Middle frontal gyrus (tissue), 1 donor: ENCODE measurements at regions not wholly inside any gene's neighbourhood (a gene's known extent, or its start where the extent isn't known, plus 50 kb on each side); places are given as distances from the start of the nearest gene placed in this dataset.
"Not testable (repeated sequence)": the region's sequence is repeated elsewhere in the genome, so short reads cannot be mapped to it uniquely, and the experiment has no call there.

Experiments used
- DNase-seq: peaks from one replicate; pipeline ENCODE4 v3.0.0-alpha.2; 2015; ENCODE audit warnings: low spot score; ENCODE audit errors: extremely low spot score

- DNase-seq, result no peak
Measured at GRCh38 chr10:8663131-8663530, 608.6 kb downstream of the GATA3 start.

- DNase-seq, result no peak
Measured at GRCh38 chr10:8665322-8665721, 610.8 kb downstream of the GATA3 start.

- DNase-seq, result no peak
Measured at GRCh38 chr10:8670461-8670860, 616.0 kb downstream of the GATA3 start.

- DNase-seq, result no peak
Measured at GRCh38 chr10:8674230-8674629, 619.7 kb downstream of the GATA3 start.

GRCh38 chr10:8677642-8678041 lies 623.2 kb downstream of the GATA3 start:
- DNase-seq, result no peak

GRCh38 chr10:8684916-8685315 lies 630.4 kb downstream of the GATA3 start:
- not testable (repeated sequence) for DNase-seq

GRCh38 chr10:8688881-8689280 lies 634.4 kb downstream of the GATA3 start:
- DNase-seq, result no peak

GRCh38 chr10:8691498-8692017 lies 637.1 kb downstream of the GATA3 start:
- DNase-seq, result no peak

GRCh38 chr10:8693635-8694034 lies 639.1 kb downstream of the GATA3 start:
- not testable (repeated sequence) for DNase-seq

GRCh38 chr10:8696746-8697145 lies 642.3 kb downstream of the GATA3 start:
- no peak for DNase-seq

- DNase-seq, result no peak
Measured at GRCh38 chr10:8700689-8701088, 646.2 kb downstream of the GATA3 start.

GRCh38 chr10:8702181-8702580 lies 647.7 kb downstream of the GATA3 start:
- DNase-seq, result no peak

- DNase-seq, result no peak
Measured at GRCh38 chr10:8705415-8705814, 650.9 kb downstream of the GATA3 start.

GRCh38 chr10:8712656-8713055 lies 658.2 kb downstream of the GATA3 start:
- DNase-seq, result no peak

- DNase-seq, result no peak
Measured at GRCh38 chr10:8719971-8720370, 665.5 kb downstream of the GATA3 start.

- DNase-seq, result no peak
Measured at GRCh38 chr10:8721650-8722049, 667.2 kb downstream of the GATA3 start.

GRCh38 chr10:8722835-8723234 lies 668.3 kb downstream of the GATA3 start:
- no peak for DNase-seq

- no peak for DNase-seq
Measured at GRCh38 chr10:8725343-8725742, 670.9 kb downstream of the GATA3 start.

- no peak for DNase-seq
Measured at GRCh38 chr10:8726084-8726778, 671.7 kb downstream of the GATA3 start.

- no peak for DNase-seq
Measured at GRCh38 chr10:8726779-8727084, 672.2 kb downstream of the GATA3 start.

GRCh38 chr10:8731121-8732095 lies 676.9 kb downstream of the GATA3 start:
- DNase-seq, result no peak

- DNase-seq, result no peak
Measured at GRCh38 chr10:8738987-8739386, 684.5 kb downstream of the GATA3 start.
